Iris pigment epithelial cell (primary cell): ENCODE measurements at regions not wholly inside any gene's neighbourhood (a gene's known extent, or its start where the extent isn't known, plus 50 kb on each side); places are given as distances from the start of the nearest gene placed in this dataset.
A peak's percentile ranks its signal among the peaks of the same experiment; 100 is the strongest.

Experiments
- DNase-seq: peaks from one replicate; pipeline ENCODE4 v3.0.0-alpha.2; 2011; ENCODE audit warnings: low read depth

GRCh38 chr2:186069676-186070075, 331.1 kb downstream of the FSIP2 start:
- DNase-seq: no peak

- no peak for DNase-seq
Measured at GRCh38 chr2:186085226-186085625, 346.6 kb downstream of the FSIP2 start.

- DNase-seq: no peak
Measured at GRCh38 chr2:186093174-186093573, 354.6 kb downstream of the FSIP2 start.

- DNase-seq: peak; percentile 27
Measured at GRCh38 chr2:186098821-186099220, 360.2 kb downstream of the FSIP2 start.

GRCh38 chr2:186099826-186100225, 361.2 kb downstream of the FSIP2 start:
- no peak for DNase-seq

GRCh38 chr2:186100636-186101035, 362.0 kb downstream of the FSIP2 start:
- no peak for DNase-seq

GRCh38 chr2:186101616-186102015, 363.0 kb downstream of the FSIP2 start:
- no peak for DNase-seq

- no peak for DNase-seq
Measured at GRCh38 chr2:186103276-186103675, 364.7 kb downstream of the FSIP2 start.

GRCh38 chr2:186105016-186105724, 366.6 kb downstream of the FSIP2 start:
- no peak for DNase-seq

- no peak for DNase-seq
Measured at GRCh38 chr2:186108470-186108869, 369.9 kb downstream of the FSIP2 start.

GRCh38 chr2:186113284-186113683, 372.8 kb upstream of the ZC3H15 start:
- no peak for DNase-seq

GRCh38 chr2:186125156-186125555, 360.9 kb upstream of the ZC3H15 start:
- DNase-seq: no peak

GRCh38 chr2:186125625-186126024, 360.4 kb upstream of the ZC3H15 start:
- DNase-seq: no peak

- no peak for DNase-seq
Measured at GRCh38 chr2:186126181-186126580, 359.9 kb upstream of the ZC3H15 start.

GRCh38 chr2:186129767-186130581, 356.1 kb upstream of the ZC3H15 start:
- peak; percentile 67 for DNase-seq

- no peak for DNase-seq
Measured at GRCh38 chr2:186130748-186131641, 355.1 kb upstream of the ZC3H15 start.

- peak; percentile 20 for DNase-seq
Measured at GRCh38 chr2:186135686-186136085, 350.4 kb upstream of the ZC3H15 start.

GRCh38 chr2:186136860-186137259, 349.2 kb upstream of the ZC3H15 start:
- no peak for DNase-seq

GRCh38 chr2:186138845-186139244, 347.2 kb upstream of the ZC3H15 start:
- DNase-seq: no peak

GRCh38 chr2:186159101-186159500, 327.0 kb upstream of the ZC3H15 start:
- DNase-seq: no peak

- DNase-seq: no peak
Measured at GRCh38 chr2:186164325-186164724, 321.7 kb upstream of the ZC3H15 start.

GRCh38 chr2:186170693-186171092, 315.4 kb upstream of the ZC3H15 start:
- DNase-seq: no peak
